HG02678 (cell line): ENCODE measurements at regions not wholly inside any gene's neighbourhood (a gene's known extent, or its start where the extent isn't known, plus 50 kb on each side); places are given as distances from the start of the nearest gene placed in this dataset.
A peak's percentile ranks its signal among the peaks of the same experiment; 100 is the strongest.

Experiments
- ATAC-seq: cut with Tn5 transposase; IDR thresholded peaks from one replicate; pipeline ENCODE4 v1.9.1; 2021; ENCODE audit warnings: mild to moderate bottlenecking, moderate library complexity; ENCODE audit not compliant: unreplicated experiment

DNA sequence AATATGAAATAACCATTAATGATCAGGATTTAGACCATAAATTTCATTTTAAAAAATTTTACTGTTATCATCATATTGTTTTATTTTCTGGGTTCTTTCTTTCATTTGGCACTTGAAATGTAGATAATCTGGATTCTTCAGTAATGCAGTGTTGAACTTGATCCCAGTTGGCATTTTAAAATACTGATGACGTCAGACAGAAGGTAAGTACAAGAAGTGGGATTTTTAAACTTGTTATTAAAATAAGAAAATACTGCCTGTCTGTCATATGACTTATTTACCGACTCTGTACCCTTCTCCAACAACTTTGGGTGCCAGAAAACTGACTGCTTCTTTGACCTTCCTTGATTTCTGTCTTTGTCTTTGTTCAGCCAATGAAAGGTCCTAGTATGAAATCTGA, 415.1 kb upstream of the NEGR1 start:
- ATAC-seq = no peak

DNA sequence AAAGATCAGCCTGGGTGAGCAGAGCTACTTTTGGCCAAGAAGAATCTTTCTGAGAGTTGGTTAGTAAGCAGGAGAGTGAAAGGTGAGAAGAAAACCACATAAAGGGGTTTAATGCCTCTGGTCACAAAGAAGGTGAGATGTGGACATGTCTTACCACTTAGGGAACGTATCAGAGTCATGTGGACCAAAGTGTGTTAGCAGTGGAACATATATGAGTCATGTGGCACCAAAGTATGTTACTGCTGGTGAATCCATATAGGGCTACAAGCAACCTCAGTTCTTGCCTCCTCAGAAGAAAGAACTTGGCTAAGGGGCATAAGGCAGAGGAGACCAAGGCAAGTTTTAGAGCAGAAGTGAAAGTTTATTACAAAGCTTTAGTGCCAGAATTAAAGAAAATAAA, 411.6 kb upstream of the NEGR1 start:
- ATAC-seq = no peak

DNA sequence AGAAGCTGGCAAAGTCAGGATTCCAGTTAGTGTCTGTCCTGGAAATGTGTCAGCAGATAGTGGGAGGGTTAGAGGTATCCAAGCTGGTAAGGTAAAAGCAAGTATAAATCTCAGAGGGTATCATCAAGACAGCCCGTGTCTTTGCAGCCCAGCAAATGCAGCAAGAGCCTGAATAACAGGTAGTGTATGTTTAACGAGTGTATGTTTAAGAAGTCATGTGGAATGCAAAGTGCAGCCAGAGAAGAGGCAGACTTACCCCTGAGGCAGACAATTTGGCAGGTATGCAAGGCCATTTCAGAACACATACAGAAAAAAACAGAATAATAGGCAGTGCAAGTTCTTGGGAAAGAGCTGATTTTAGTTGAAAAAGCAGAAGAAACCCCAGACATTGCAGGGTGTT, 411.0 kb upstream of the NEGR1 start:
- ATAC-seq = no peak

DNA sequence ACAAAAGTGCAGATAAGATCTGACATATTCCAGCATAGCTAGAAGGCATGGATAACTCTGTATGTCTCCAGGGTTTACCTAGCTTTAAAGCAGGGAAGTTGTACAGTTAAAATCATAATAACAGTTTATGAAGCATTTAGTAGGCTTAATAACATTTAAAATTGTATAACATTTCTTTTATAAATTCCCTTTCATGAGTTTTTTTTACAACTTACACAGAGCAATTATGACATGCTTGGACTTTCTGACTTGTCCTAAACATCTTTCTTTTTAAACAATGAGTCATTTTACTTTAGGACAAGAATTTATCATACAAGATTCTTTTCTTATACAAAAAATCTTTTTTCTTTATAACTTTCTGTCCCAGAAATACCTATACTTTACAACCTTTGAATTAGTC, 408.5 kb upstream of the NEGR1 start:
- ATAC-seq = no peak

DNA sequence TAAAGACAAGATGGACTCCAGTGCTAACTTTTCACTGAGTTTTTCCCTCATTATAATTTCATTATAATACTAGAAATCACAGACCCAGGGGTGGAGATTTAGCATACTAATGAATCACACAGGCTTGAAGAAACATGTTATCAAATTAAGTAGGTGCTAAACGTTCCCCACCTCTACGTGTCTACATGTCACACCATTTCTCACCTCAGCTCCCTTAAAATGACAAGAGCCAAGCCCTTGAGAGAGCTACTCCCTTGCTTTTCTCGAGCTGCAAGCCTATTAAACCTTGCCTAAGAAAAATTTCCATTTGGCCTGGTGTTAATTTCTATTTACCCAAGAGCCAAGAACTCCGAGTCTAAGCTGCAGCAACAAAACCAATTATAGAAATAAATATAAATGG, 396.3 kb upstream of the NEGR1 start:
- no peak for ATAC-seq

DNA sequence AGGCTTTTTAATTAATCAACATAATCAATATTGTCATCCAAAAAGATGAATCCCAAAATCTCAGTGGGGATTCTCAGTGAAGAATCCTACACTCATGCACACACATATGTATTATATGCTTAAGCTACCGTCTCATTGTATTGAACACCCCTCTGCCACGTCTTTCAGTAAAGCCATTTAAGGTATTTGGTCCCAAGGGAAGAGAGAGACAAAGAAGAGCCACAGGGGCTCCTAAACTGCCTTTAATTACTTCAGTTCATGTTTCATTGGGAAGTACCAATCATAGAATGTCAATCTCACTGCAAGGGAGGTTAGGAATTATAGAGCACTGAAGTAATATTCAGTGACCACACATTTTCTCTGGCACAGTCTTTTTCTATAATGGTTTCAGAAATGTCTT, 388.6 kb upstream of the NEGR1 start:
- no peak for ATAC-seq

DNA sequence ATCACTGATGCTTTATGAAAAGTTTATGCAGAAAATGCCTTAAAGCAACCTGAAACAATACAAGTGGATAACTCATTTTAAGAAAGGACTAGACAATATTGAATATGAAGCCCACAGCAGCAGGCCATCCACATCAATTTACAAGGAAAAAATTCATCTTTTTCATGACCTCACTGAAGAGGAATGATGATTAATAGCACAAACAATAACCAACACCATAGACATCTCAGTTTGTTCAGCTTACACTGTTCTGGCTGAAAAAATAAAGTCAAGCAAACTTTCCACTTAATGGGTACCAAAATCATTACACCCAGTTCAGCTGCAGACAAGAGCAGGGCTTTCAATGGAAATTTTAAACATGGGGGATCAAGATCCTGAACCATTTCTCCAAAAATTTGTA, 380.6 kb upstream of the NEGR1 start:
- ATAC-seq = no peak

DNA sequence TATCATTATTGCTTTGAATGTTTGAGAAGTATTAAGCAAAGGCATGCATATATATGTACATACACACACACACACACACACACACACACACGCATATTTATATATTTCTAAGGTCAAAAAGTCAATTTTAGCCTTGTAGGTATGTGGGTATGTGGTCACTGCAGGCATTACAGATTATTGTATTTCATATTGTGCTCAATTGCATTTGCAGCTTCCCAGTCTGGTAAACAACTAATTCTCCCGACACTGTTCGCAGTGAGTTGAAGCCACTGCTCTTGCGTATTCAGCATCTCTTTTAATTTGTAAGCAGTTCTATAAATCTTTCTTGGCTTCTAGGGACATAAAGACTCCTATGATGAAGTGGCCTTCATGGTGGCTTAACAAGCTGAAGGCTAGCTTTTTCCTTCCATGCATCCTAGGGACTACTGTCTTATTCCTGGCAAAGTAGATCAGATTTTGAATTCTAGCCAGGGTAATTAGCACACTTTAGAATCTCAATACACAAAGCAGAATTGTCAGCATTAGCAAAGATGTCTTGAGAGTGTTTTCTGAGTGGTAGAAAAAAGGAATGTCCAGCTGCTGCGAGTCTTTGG, 368.6 kb upstream of the NEGR1 start:
- ATAC-seq = no peak

DNA sequence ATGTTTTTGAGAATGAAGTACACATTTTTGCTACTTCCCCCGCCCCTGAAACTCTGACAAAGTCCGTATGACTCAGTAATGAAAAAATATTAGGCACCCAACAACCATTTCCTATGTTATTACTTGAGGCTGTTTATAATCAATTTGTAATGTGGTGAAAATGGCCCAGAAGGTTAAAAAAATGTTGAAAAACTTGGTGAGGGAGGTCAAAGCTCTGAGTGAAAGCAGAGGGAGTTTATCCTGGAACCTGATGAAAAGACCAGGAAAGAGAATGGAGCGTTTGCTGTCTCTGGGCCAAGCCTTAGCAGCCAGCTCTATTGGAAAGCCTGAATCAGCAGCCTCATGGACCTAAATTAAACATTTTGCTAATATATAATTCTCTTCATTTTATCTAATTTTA, 367.7 kb upstream of the NEGR1 start:
- ATAC-seq = no peak

DNA sequence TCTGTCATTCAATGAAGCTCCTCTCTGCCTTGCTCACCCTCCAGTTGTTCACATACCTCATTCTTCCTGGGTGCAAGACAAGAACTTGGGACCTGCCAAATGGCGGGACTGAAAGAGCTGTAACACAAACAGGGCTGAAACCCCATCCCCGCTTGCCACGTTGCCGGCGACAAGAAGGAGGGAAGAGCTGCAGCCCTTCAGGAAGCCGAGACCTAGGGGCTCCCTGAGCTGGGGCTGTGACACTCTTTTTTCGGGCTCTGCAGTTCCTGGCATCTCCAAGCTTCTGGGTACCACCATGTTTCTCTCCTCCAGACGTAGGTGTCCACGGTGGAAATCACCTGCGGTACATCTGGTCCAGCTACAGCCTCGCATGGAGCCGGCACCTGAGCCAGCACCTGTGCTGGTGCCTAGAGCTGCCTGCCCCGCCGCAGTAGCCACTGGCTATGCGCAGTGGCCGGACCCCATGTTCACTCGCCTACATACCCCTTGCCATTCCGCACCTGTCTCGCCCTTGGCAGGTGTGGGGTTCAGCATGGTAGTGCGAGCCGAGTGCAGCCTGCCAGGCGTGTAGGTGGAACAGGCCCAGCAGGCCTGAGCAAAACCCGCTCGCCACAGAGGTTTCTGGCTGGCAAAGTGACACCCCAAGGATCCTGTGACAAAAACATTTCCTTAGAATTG, 367.0 kb upstream of the NEGR1 start:
- no peak for ATAC-seq

DNA sequence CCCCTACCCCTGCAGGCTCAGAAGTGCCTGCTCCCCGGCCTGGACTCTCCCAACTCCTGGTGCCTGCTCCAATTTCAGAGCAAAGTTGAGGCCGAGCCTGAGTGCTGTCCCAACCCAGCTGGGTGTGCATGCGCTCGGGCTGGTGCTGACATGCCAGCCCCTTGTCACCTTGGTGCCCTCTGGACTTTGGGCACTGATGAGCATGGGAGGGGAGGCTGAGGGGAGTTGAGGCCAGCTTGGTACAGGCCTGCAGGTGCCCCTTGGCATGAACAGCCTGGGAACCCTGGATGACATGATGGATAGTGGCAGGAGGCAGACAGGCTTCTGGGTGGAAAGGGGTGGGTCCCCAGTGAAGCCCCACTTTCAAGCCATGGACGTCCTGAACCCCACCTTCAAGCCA, 366.1 kb upstream of the NEGR1 start:
- ATAC-seq = no peak

DNA sequence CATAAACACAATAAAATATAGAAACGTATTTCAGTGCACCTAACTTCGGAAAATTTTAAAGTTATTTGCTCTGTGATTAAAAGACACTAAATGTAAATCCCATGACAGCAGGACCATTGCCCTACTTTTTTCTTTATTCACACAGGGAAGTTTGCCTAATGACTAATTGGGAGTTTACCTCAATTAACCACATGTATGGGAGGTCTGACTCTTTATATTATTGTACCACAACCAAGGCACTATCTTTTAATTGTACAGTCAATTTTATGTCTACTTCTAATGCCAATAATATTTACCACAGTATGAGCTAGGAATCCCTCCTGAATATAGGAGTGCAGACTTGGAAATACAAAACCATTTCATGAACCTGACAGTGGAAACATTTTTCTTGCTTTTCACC, 360.8 kb upstream of the NEGR1 start:
- no peak for ATAC-seq

DNA sequence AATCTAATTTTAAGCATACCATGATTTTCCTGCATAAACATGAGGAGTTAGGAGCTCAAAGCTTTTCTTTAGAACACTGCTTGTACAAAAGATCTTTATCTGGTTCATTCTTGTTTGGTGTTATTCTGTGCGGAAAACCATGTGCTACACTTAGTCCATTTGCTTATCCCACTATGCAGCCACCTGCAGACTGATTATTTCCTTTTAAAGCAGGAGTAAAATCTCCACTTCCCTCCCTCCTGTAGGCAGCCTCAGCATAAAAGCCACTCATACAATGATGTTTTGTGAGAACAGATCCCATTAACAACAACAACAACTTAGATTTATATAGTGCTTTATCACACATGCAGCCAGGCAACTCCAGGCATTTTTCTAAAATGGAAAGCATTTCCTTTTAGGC, 355.3 kb upstream of the NEGR1 start:
- ATAC-seq = no peak

DNA sequence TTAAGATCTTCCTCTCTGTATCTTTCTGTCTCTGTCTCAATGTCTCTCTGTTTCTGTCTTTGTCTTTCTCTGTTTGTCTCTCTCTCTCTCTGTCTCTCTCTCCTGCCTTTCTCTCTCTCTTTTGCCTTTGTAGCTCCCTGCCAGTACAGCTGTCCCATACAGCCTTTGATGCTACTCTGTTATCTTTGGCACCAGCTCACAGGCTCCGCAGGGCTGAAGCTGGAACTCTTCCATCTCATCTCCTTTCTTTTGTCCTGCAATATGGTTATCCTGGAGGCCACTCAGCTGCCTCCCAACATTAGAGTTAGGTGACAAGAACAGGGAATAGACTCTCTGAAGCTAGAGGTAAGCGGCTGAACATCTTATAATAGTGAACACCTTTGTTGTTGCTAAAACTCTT, 354.3 kb upstream of the NEGR1 start:
- no peak for ATAC-seq

DNA sequence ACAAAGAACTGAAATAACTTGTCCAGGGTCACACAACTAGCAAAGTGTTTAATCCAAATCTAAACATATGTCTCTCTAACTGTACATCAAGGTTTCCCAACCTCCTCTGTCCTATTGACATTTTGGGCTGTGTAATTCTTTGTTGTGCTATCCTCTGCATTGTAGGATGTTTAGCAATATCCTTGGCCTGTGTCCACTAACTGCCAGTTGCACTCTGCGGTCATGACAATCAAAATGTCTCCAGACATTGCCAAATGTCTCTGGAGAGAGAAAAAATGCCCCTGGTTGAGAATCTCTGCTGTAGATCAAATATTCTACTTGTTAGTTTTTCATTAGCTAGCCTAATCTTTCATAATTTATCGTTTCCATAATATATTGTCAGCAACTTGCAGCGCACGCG, 353.4 kb upstream of the NEGR1 start:
- no peak for ATAC-seq

DNA sequence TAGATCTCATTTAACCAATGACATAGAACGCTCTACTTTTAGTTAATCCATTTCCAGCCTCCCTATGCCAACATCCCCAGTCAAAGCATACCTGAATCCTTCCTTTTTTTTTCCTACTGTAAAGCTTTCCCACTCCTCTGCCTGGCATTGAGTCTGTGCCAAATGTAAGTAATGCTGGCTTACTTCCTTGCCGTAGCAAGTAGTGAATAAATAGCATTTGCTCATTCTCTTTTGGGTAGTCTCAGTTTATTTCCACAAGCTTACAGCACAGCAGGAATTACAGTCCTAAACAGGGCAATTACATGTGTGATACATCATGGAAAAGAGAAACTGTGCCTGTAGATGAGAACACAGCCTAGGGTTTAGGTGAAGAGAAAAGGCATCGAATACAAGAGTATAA, 352.6 kb upstream of the NEGR1 start:
- no peak for ATAC-seq

DNA sequence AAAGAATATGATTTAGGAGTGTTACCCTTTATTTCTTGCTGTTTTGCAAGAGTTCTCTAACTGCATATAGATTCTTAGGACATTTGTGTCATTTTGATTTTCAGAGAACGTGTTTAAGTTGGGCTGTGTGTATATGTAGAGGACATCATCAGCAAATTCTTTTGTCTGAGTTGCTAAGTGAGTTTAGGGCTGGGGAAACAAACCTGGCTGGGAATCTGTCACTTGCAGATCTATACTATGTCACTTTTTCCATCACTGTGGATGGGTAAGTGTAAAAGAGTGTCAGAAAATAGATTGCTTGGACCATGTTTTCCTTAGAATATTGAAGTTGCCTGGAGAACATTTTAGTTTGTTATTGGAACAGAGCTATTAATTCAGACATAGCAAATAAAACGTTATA, 349.1 kb upstream of the NEGR1 start:
- ATAC-seq = no peak

DNA sequence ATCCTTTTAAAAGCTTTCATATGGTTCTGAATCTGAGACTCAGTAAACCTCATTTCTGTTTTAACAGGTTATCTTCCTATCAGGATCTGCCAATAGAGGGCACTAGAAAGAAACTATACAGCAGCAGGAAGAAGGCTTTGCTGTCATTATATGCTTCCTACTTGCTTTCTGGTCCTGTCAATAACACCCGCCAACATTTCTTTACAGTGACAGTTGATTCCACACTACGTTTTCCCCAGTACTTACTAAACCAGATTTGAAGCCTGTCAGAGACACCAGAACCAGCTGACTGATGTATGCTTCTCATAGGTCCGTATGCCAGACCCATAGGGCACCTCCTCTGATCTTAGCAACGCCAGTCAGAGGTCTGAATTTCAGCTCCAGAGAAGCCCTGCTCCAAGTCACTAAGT, 341.0 kb upstream of the NEGR1 start:
- ATAC-seq = peak; percentile 91

DNA sequence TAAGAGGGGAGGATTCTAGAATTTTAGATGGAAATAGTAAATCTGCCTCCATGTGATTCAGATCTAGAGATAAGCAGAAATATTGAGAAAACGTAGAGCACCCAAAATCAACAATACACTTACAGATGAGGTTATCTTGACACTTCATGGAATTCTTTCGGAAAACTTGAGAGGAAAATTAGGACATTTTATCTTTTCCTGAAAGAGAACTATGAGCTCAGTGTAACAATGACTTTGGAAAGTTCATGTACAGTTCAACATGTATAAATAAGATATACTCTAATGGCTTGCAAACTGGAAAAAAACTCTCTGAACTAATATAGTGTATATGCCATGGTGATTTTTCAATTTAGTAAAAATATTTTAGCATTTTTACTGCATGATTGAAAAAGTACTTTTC, 338.1 kb upstream of the NEGR1 start:
- ATAC-seq = no peak

DNA sequence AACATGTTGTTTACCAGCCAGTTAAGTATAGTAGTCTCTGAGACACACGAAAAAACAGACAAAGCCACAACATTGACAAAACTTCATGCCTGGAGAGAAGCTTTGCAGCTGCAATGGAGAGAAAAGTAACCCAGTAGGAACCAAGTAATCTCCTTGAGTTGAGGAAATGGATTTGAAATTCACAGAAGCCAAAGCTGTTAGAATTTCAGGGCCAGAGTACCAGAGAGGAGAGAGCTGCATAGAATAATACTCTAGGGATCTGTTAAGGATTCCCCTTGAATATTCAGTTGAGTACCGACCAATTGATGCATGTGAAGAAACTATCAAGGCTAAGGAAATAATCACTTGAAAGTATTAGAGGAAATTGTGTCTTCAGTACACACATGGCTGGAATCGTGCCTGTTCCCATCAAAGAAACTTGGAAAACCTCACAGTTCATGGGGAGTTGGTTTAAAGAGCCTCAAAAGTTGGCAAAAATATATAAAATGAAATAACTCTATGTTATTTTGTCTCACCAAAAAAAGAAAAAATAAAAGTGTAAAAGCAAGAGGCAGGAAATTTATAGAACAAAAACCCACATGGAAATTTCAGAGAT, 324.0 kb upstream of the NEGR1 start:
- ATAC-seq = no peak

DNA sequence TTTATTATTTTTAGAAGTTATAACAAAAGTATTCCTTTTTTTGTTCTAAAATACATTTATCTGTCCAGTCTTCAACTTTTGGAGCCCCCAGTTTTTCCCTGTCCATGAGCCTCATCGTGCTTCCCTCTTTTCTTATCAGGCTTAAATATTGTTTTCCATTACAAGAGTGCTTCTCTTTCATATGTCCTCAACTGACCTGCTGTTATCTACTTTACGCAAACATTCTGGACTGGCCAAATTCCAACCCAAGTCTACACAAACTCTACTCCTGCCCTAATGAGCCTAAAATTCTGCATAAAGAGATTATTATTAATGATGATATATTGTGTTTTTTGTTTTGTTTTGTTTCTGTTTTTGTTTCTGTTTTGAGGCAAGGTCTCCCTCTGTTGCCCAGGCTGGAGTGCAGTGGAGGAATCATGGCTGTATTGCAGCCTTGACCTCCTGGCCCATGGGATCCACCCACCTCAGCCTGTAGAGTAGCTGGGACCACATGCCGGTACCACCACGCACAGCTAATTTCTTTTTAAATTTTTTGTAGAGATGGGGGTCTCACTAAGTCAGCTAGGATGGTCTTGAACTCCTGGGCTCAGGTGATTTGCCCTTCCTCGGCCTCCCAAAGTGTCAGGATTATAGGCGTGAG, 318.8 kb upstream of the NEGR1 start:
- ATAC-seq = no peak

DNA sequence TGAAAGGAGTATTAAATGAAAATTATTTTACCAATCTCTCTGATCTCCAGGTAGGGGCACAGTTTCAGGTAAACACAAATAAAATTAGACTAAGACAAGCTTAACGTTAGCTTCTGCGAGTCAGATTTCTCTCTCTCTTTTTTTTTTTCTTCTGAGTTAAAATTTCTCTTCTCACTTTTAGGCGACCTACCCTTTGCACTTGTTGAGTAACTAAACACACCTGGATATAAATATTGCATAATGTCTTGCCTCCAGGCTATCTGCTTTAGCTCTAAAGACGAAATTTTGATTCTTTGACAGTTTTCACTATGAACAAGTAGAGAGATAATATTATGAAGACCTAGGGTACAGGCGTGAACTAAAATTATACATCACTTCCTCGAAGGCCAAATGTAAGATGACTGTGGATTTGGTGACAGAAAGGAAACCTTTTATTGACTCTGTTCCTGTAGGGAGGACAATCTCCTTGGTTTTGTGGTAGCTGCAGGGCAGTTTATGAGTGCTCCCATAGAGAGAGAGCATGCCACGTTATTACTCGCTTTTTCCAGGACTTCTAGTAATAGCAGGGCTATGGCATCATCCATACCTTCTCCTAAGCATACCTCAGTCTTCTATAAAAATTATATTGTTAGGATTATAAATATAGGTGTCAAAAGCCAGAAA, 303.8 kb upstream of the NEGR1 start:
- no peak for ATAC-seq
